GM21526 (cell line): ENCODE measurements at regions not wholly inside any gene's neighbourhood (a gene's known extent, or its start where the extent isn't known, plus 50 kb on each side); places are given as distances from the start of the nearest gene placed in this dataset.
"Not testable (repeated sequence)": the region's sequence is repeated elsewhere in the genome, so short reads cannot be mapped to it uniquely, and the experiment has no call there.

Experiments used
- ATAC-seq: cut with Tn5 transposase; IDR thresholded peaks from one replicate; pipeline ENCODE4 v1.9.1; 2021; ENCODE audit warnings: moderate library complexity; ENCODE audit not compliant: unreplicated experiment, low FRiP score

- ATAC-seq = no peak
Measured at GRCh38 chr1:194866153-194866552, 1679.7 kb upstream of the B3GALT2 start.

DNA sequence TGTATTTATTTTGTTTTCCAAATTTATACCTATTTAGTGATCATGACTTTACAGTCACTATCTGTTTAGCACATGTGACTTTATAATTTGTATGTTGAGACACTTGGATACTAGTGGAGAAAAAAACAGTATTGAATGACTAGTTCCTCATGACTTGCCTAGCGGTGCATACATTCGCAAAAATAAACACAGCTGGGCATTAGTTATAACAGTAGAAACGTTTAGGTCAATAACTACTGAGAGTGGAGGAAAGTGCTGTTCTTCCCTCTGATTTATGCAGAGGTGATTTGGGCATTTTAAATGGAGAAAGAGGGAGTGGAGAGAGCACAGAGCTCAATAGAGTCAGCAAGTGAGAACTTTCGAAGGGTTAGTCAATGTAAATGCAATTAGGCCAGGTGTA is 1679.0 kb upstream of the B3GALT2 start:
- ATAC-seq = no peak

DNA sequence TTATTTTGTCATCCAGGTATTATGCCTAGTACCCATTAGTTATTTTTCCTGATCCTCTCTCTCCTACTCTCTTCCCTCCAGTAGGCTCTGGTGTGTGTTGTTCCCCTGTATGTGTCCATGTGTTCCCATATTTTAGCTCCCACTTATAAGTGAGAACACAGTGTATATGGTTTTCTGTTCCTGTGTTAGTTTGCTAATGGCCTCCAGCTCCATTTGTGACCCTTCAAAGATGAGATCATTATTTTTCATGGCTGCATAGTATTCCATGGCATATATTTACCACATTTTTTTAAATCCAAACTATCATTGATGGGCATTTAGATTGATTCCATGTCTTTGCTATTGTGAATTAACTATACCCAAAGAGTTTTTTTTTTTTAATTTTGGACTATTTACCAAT is 1675.7 kb upstream of the B3GALT2 start:
- ATAC-seq = no peak

DNA sequence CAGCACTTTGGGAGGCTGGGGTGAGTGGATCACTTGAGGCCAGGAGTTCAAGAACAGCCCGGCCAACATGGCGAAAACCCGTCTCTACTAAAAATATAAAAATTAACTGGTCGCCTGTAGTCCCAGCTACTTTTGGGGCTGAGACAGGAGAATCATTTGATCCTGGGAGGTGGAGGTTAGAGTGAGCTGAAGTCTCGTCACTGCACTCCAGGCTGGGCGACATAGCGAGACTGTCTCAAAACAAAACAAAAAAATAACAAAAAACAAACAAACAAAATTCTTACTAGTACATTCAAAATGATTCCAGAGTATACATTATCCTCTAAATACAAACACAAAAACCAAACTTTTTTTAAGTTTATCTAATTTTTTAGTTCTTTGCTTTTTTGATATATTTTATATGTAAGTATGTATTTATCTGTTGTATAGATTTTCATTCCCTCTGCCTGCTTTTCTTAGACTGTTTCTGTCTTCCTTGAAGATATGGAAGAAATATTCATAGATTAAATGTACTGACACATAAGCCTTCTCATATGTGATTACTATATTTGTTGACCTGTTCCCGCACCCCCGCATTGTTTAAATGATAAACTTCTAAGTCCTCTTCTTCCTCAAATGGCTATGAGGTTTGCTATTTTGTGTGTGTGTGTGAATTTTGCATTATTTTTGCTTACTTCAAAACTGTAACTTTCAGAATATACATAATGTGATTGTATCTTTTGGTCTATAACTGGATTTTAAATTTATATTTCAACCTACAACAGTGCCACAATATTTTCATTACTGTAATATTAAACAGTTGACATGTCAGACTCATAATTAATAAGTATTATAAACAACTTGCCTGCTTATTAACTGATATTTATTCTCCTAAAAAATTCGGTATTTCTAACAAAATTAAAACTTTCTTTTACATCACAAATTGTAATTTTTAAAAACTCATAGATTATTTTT is 1674.1 kb upstream of the B3GALT2 start:
- ATAC-seq = no peak

DNA sequence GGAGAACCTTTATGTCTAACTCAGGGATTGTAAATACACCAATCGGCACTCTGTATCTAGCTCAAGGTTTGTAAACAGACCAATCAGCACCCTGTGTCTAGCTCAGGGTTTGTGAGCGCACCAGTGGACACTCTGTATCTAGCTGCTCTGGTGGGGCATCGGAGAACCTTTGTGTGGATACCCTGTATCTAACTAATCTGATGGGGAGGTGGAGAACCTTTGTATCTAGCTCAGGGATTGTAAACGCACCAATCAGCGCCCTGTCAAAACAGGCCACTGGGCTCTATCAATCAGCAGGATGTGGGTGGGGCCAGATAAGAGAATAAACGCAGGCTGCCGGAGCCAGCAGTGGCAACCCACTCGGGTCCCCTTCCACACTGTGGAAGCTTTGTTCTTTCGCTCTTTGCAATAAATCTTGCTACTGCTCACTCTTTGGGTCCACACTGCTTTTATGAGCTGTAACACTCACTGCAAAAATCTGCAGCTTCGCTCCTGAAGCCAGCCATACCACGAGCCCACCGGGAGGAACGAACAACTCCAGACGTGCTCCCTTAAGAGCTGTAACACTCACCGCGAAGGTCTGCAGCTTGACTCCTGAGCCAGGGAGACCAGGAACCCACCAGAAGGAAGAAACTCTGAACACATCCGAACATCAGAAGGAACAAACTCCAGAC is 1673.2 kb upstream of the B3GALT2 start:
- not testable (repeated sequence) for ATAC-seq

GRCh38 chr1:194858811-194859480 is 1672.5 kb upstream of the B3GALT2 start:
- not testable (repeated sequence) for ATAC-seq

DNA sequence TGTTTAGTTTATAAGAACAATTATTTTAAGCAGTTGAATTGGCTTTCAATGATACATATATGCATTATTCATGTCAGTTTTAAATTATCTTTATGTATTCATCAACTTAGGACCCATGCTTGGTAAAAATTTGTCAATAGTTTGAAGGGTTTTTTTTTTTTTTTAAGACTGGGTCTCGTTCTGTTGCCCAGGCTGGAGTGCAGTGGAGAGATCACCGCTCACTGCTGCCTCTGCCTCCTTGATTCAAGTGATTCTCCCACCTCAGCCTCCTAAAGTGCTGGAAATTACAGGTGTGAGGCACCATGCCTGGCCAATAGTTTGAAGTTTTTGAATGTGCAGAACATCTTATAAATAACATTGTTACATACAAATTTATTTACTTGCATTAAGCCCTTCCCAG is 1671.0 kb upstream of the B3GALT2 start:
- no peak for ATAC-seq

DNA sequence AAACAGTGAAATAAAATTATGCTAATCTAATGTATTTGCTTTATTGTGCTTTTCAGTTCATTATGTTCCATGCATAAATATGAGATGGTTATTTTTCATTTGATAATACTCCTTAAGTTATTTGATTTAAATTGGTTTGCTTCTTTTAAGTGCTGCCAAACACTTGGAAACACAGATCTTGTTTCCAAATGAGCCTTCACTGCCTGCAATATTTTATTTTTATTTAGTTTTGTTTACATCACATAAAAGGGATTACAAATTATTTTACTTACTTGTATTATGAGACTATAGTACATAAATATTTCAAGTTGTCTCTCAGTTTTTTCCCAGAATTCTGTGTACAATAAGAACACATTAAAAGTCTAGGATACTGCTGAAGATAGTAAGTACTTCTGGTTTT is 1662.4 kb upstream of the B3GALT2 start:
- no peak for ATAC-seq

- ATAC-seq = no peak
Measured at GRCh38 chr1:194846488-194846887, 1660.1 kb upstream of the B3GALT2 start.

DNA sequence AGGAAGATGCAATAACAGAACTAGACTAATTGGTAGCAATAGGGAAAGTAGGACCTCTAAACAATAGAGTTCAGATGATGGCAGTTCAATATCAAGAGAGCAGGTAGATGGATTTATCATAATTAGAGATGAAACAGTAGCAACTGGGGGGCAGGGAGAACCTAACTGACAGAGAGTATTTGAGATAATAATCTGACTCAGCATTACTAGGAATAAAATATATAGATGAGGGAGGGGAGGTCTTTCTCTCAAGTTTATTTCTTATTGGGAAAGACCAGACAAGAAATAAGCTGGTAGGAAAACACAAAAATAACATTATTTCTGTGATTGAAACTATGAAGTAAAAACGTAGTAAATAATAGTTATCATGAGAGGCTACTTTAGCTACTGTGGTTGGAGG is 1656.7 kb upstream of the B3GALT2 start:
- ATAC-seq = no peak

- ATAC-seq = no peak
Measured at GRCh38 chr1:194833111-194833510, 1646.7 kb upstream of the B3GALT2 start.

DNA sequence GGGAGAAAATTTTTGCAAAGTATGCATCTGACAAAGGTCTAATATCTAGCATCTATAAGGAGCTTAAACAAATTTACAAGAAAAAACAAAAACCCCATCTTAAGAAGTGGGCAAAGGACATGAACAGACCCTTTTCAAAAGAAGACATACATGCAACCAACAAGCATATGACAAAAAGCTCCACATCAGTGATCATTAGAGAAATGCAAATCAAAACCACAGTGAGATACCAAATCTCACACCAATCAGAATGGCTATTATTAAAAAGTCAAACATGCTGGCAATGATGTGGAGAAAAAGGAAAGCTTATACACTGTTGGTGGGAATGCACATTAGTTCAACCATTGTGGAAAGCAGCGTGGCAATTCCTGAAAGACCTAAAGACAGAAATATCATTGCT is 1645.2 kb upstream of the B3GALT2 start:
- ATAC-seq = not testable (repeated sequence)

- peak; percentile 88 for ATAC-seq
Measured at GRCh38 chr1:194830387-194830786, 1644.0 kb upstream of the B3GALT2 start.

- ATAC-seq = no peak
Measured at GRCh38 chr1:194829492-194829891, 1643.1 kb upstream of the B3GALT2 start.

DNA sequence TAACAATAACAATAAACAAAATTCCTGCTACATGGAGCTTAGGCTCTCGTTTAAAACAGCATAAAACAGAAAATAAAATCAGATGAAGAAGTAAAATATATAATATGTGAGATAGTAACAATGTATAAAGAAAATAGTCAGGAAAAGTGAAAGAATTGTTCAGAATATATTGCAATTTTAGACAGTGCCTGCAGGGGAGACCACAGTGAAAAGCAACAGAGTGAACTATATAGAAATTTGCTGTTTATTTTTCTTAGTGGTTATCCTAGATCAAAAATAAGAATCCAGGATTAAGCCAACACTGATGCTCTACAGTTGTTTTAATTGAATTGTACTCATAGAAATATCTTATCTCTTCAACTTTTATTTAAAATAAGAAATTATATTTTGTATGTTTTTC is 1639.0 kb upstream of the B3GALT2 start:
- no peak for ATAC-seq

DNA sequence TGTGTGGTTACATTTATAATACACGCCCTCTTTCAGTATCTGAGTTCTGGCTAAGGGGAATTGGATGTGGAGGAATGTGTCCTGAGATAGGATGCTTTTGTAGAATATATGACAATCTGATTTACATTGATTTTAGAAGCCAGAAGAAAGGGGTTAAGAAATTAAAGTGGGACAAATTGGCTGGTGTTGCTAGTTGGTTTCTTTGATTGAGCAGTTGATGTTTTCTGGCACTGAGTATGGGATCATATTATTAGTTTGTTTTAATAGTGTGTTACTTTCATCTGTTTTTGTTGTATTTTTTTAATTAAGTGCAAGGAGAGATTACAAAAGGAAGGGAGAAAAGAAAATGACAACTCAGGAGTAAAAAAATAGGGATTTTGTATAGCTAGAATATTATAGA is 1634.7 kb upstream of the B3GALT2 start:
- ATAC-seq = no peak

GRCh38 chr1:194818674-194819073 is 1632.3 kb upstream of the B3GALT2 start:
- ATAC-seq = no peak

- no peak for ATAC-seq
Measured at GRCh38 chr1:194816859-194817258, 1630.4 kb upstream of the B3GALT2 start.

DNA sequence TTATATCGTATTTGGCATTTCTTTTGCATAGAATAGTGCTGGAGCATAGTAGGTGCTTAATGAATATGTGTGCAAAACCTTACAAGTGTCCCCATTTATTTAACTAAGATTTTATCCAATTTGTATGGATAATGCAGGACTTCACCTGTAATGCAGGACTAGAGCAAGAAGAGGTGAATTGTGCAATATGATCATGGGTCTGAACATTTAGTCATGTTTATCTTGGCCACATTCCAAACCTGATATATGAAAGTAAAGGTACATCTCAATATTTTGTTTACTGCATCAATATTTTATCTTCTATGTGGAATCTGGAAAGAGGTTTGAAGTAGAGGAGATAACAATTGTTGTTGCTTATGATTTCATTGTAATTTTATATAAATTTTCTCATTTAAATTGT is 1626.7 kb upstream of the B3GALT2 start:
- no peak for ATAC-seq

DNA sequence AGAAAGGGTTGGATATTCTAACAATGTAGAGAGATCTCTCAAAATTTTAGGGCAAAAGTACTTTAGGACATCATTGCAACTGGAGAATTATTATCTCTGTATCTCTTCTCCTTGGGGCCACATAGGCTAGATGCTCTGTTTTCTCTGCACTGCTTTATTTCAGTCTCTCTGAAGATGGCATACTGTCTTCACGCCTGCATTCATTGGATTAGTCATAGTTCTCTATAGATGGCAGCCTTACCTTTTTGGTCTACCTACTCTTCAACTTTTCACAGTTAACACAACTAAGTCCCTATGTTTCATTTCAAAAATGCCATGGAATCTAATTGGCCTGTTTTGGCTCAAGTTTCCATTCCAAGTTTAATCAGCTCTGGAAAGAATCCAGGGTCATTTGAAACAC is 1623.3 kb upstream of the B3GALT2 start:
- ATAC-seq = peak; percentile 52

DNA sequence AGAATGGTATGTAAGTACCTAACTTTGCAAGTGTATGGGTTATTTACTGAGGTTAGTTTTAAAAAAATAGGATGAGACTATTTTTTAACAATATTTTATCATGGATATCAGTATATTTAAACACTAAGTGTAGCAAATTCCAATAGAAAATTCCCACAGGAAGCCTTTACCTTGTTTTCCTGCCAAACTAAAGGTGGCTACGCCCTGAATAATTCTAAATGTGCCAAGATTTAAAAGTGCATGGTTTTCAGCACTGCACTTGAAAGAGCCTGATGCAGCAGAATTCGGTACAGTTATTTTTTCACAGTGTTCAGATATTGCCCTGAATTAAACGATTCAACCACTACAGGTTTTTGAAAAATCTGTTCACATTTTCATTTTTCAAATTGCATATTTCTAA is 1622.8 kb upstream of the B3GALT2 start:
- ATAC-seq = no peak
